Testis (tissue), 2 donors: ENCODE measurements at regions not wholly inside any gene's neighbourhood (a gene's known extent, or its start where the extent isn't known, plus 50 kb on each side); places are given as distances from the start of the nearest gene placed in this dataset.

Experiments used
- DNase-seq: peaks from one replicate; pipeline ENCODE4 v3.0.0-alpha.2; 2019
- H3K27ac ChIP-seq, 2 donors: fragments of 200-600 bp; sonication (generic); one replicate each; pipeline ENCODE4 v1.5.1; 2019
- H3K27me3 ChIP-seq: fragments of 200-600 bp; sonication (generic); one replicate; pipeline ENCODE4 v1.5.1; 2019
- H3K36me3 ChIP-seq: fragments of 200-600 bp; sonication (generic); one replicate; pipeline ENCODE4 v1.5.1; 2017; ENCODE audit warnings: low read depth; ENCODE audit errors: missing control alignments
- H3K4me1 ChIP-seq: fragments of 200-600 bp; sonication (generic); one replicate; pipeline ENCODE4 v1.5.1; 2019
- H3K4me3 ChIP-seq, 2 donors: fragments of 200-600 bp; sonication (generic); one replicate each; pipeline ENCODE4 v1.5.1; 2017 to 2019
- H3K9me3 ChIP-seq: fragments of 200-600 bp; sonication (generic); one replicate; pipeline ENCODE4 v1.5.1; 2017
- POLR2A ChIP-seq: fragments of 450-650 bp; IDR thresholded peaks from one replicate; pipeline ENCODE4 v1.6.1; 2017; ENCODE audit warnings: antibody characterized with exemption, mild to moderate bottlenecking, moderate library complexity
- WGBS, 2 donors: methylation state at CpG; one replicate each; pipeline ENCODE4 v1.1.5; 2018; 5-methylcytosine and 5-hydroxymethylcytosine counted together
- intact Hi-C: fragments of 100-400 bp; cut with DNase I; formaldehyde crosslinking; loops from one replicate; pipeline ENCODE4 v1.15.1; 2023; ENCODE audit warnings: low total_unique reads
- TF ChIP-seq, protein P1 (sequence below), 3 experiments: fragments of 450-650 bp in 2 of 3; fragments of 200-600 bp in 1 of 3; sonication (generic) in 1 of 3; IDR thresholded peaks; one replicate each; pipeline ENCODE4 v1.5.1; 2016 to 2019; ENCODE audit warnings: antibody characterized with exemption in 3 of 3, mild to moderate bottlenecking in 2 of 3, moderate library complexity in 1 of 3

DNA sequence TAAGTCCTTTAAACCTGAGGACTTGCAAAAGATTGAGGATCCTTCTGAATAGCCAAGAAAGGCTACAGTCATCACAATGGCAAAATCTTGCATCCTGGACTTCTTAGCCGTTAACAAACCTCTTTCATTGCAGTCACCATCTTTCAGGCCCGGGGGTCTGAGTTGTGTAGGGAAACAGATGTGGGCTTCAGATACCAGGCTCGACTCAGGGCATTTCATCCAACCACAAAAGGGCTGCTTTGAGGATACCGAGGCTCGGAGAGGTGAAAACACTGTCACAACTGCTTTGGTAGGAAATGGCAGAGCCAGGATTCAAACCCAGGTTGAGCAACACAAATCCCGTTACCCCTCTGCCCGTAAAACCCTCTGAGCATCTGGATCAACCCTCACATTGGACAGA lies 147.4 kb downstream of the TFCP2L1 start:
- no peak for TF ChIP-seq POLR2A
- TF ChIP-seq, protein P1, sequence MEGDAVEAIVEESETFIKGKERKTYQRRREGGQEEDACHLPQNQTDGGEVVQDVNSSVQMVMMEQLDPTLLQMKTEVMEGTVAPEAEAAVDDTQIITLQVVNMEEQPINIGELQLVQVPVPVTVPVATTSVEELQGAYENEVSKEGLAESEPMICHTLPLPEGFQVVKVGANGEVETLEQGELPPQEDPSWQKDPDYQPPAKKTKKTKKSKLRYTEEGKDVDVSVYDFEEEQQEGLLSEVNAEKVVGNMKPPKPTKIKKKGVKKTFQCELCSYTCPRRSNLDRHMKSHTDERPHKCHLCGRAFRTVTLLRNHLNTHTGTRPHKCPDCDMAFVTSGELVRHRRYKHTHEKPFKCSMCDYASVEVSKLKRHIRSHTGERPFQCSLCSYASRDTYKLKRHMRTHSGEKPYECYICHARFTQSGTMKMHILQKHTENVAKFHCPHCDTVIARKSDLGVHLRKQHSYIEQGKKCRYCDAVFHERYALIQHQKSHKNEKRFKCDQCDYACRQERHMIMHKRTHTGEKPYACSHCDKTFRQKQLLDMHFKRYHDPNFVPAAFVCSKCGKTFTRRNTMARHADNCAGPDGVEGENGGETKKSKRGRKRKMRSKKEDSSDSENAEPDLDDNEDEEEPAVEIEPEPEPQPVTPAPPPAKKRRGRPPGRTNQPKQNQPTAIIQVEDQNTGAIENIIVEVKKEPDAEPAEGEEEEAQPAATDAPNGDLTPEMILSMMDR (IDR thresholded peaks at IDR 0.05) = no peak
- intact Hi-C loops = no loop called here
- no peak for DNase-seq
- no peaks in the 10 kb centered on the region for H3K27me3 ChIP-seq
- H3K4me1 ChIP-seq = no peaks in the 10 kb centered on the region
- no peaks in the 10 kb centered on the region for H3K36me3 ChIP-seq
- WGBS, 2 donors = 86 to 95% methylated on average over 7 of the region's 7 CpGs
- no peak overlapping the region for H3K4me3 ChIP-seq
- no peak overlapping the region for H3K27ac ChIP-seq
- no peaks in the 10 kb centered on the region for H3K9me3 ChIP-seq

DNA sequence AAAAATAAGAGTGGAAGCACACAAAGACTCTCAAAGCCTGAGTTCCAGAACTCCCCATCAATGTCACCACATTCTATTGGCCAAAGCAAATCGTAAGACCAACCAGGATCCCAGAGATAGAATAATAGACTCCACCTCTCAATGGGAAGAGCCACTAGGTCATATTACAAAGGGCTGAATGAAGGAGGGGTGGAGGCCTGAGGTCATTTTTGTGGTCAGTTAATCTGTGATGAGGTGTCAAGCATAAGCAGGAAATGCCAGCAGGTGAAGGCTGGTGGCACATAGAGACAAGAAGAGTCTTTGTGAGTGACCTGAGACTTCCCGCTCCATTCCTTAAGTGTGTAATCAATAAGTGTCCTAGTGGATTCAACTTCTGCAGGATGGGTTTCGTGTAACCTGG lies 144.3 kb downstream of the TFCP2L1 start:
- Histone ChIP-seq H3K27me3 (no peaks in the 10 kb centered on the region), H3K9me3 (no peaks in the 10 kb centered on the region), H3K4me3 (no peak overlapping the region), H3K27ac (no peak overlapping the region), H3K4me1 (no peaks in the 10 kb centered on the region), H3K36me3 (no peaks in the 10 kb centered on the region)
- 84 to 96% methylated on average over 3 of the region's 3 CpGs for WGBS, 2 donors
- no peak for DNase-seq
- intact Hi-C loops = no loop called here
- TF ChIP-seq, protein P1 (IDR thresholded peaks at IDR 0.05) = no peak
- TF ChIP-seq POLR2A = no peak

DNA sequence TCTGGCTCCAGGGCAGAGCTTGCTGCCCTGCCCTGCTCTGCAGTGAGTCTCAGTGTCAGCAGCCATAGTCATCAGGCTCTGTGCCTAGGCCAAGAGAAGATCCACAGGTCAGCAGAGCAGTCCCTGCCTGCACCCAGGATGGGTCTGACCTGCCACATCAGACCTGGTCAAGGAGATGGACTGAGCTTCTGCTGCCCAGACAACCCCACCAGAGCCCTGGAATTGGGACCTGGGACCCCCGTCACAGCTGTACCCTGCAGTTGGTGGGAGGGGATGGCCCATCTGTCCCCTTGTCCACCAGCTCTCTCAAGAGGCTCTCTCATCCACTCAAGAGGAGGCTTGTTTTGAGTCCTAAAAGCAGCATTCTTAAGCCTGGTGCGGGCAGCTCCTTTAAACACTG lies 142.6 kb downstream of the TFCP2L1 start:
- Histone ChIP-seq H3K27me3 (no peaks in the 10 kb centered on the region), H3K36me3 (no peaks in the 10 kb centered on the region), H3K9me3 (no peaks in the 10 kb centered on the region), H3K4me3 (no peak overlapping the region), H3K4me1 (no peaks in the 10 kb centered on the region), H3K27ac (no peak overlapping the region)
- WGBS, 2 donors = 88 to 92% methylated on average over 1 of the region's 2 CpGs
- DNase-seq = no peak
- intact Hi-C loops = no loop called here
- TF ChIP-seq, protein P1 (IDR thresholded peaks at IDR 0.05) = no peak
- TF ChIP-seq POLR2A = no peak

DNA sequence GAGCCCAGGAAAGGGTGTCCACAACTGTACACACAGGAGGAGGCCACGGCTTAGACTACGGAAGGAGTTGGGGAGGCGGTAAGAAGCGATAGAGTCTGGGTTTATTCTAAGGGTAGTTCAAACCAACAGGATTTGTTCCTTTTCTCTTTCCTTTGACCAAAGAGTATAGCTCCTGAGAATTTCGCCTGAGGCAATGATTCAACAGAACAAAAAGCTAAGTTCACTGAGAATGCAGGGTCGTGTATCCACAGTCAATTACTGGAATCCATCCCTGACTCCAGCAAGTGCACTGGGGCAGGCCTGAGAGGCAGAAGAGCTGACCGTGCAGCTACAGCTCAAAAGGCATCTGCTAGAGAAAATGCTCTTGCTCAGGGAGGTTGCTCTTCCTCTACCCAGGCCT lies 140.9 kb downstream of the TFCP2L1 start:
- TF ChIP-seq, protein P1 (IDR thresholded peaks at IDR 0.05) = no peak
- Histone ChIP-seq H3K27me3 (no peaks in the 10 kb centered on the region), H3K36me3 (no peaks in the 10 kb centered on the region), H3K4me1 (no peaks in the 10 kb centered on the region), H3K9me3 (no peaks in the 10 kb centered on the region), H3K27ac (no peak overlapping the region), H3K4me3 (no peak overlapping the region)
- intact Hi-C loops = no loop called here
- no peak for DNase-seq
- 87 to 91% methylated on average over 7 of the region's 7 CpGs for WGBS, 2 donors

DNA sequence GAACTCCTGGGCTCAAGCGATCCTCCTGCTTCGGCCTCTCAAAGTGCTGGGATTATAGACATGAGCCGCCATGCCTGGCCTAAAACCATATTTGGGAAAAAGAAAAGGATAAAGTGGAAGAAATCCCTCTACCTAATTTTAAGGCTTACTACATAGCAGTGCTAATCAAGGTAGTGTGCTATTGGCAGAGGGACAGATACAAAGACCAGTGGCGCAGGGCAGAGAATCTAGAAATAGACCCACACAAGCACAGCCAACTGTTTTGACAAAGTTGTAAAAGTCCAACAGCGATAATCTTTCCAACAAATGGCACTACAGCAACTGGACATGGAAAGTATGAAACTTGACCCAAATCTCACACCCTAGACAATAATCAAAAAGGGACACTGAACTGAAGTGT lies 138.4 kb downstream of the TFCP2L1 start:
- Histone ChIP-seq H3K4me3 (no peak overlapping the region), H3K27me3 (no peaks in the 10 kb centered on the region), H3K36me3 (no peaks in the 10 kb centered on the region), H3K27ac (no peak overlapping the region), H3K9me3 (no peaks in the 10 kb centered on the region), H3K4me1 (no peaks in the 10 kb centered on the region)
- no peak for DNase-seq
- WGBS, 2 donors = 94 to 95% methylated on average over 5 of the region's 5 CpGs
- intact Hi-C loops = no loop called here
- TF ChIP-seq POLR2A = no peak
- TF ChIP-seq, protein P1 (IDR thresholded peaks at IDR 0.05) = no peak
